ENCODE measurements at regions not wholly inside any gene's neighbourhood (a gene's known extent, or its start where the extent isn't known, plus 50 kb on each side); places are given as distances from the start of the nearest gene placed in this dataset.

- no peak for TF ChIP-seq CTCF (IDR thresholded peaks at IDR 0.05)
- TF ChIP-seq ZFX (IDR thresholded peaks at IDR 0.05; ENCODE audit: borderline replicate concordance) = no peak
Measured at GRCh38 chr3:106965307-106965706, 411.9 kb upstream of the CCDC54 start.

All from 22Rv1 (cell line).